OCI-LY7 (cell line): ENCODE measurements at regions not wholly inside any gene's neighbourhood (a gene's known extent, or its start where the extent isn't known, plus 50 kb on each side); places are given as distances from the start of the nearest gene placed in this dataset.

Experiments used
- BruUV-seq: library from RNA; stranded (reverse); fragments of 400-500 nt; replicated peaks from 2 replicates; lab custom pipeline; 2021; lab: Mats Ljungman, UMichigan
- CTCF ChIA-PET: fragments of 300-600 bp; sonication (Branson Sonifier 250); formaldehyde crosslinking; loops from one replicate; lab custom pipeline; 2022; ENCODE audit warnings: antibody characterized with exemption; ENCODE audit not compliant: unreplicated experiment; lab: Charles Lee
- POLR2A ChIA-PET: fragments of 300-600 bp; sonication (Branson Sonifier 250); formaldehyde crosslinking; loops from one replicate; lab custom pipeline; 2022; ENCODE audit warnings: antibody characterized with exemption; lab: Charles Lee
- DNase-seq: peaks from one replicate; pipeline ENCODE4 v3.0.0-alpha.2; 2015; ENCODE audit warnings: low spot score
- H2AFZ ChIP-seq: fragments of 200-600 bp; sonication (generic), shearing (Covaris generic); 2 replicates; pipeline ENCODE4 v1.6.1; 2014; ENCODE audit warnings: mild to moderate bottlenecking, antibody characterized with exemption, low read length, moderate library complexity
- H3K27ac ChIP-seq: fragments of 200-600 bp; sonication (generic); 2 replicates; pipeline ENCODE4 v1.5.1; 2014; ENCODE audit warnings: mixed run types, low read depth, mild to moderate bottlenecking, moderate library complexity, low read length, inconsistent platforms; ENCODE audit not compliant: poor library complexity, severe bottlenecking
- H3K36me3 ChIP-seq: fragments of 200-600 bp; sonication (generic); 2 replicates; pipeline ENCODE4 v1.6.1; 2014; ENCODE audit warnings: mild to moderate bottlenecking, antibody characterized with exemption, low read length, moderate library complexity, mixed read lengths; ENCODE audit not compliant: insufficient read depth
- H3K4me1 ChIP-seq: fragments of 200-600 bp; sonication (generic); 2 replicates; pipeline ENCODE4 v1.5.1; 2014; ENCODE audit warnings: mild to moderate bottlenecking, low read length; ENCODE audit not compliant: insufficient read depth, poor library complexity, severe bottlenecking
- H3K4me2 ChIP-seq: fragments of 200-600 bp; sonication (generic); 2 replicates; pipeline ENCODE4 v1.6.1; 2014; ENCODE audit warnings: mild to moderate bottlenecking, low read length
- H3K4me3 ChIP-seq: fragments of 200-600 bp; sonication (generic); 2 replicates; pipeline ENCODE4 v1.5.1; 2014; ENCODE audit warnings: mild to moderate bottlenecking, low read depth, low read length; ENCODE audit not compliant: poor library complexity, severe bottlenecking
- H3K79me2 ChIP-seq: fragments of 200-600 bp; sonication (generic); 2 replicates; pipeline ENCODE4 v1.6.1; 2016; ENCODE audit warnings: low read depth, mild to moderate bottlenecking, low read length, moderate library complexity, mixed read lengths; ENCODE audit not compliant: insufficient read depth
- H3K9me2 ChIP-seq: fragments of 200-600 bp; sonication (generic); 2 replicates; pipeline ENCODE4 v1.6.1; 2016; ENCODE audit warnings: mild to moderate bottlenecking, low read length, mixed read lengths; ENCODE audit not compliant: insufficient read depth
- H3K9me3 ChIP-seq: fragments of 200-600 bp; sonication (generic); 2 replicates; pipeline ENCODE4 v1.6.1; 2014; ENCODE audit warnings: mild to moderate bottlenecking, mixed run types, low read length, mixed read lengths
- H4K20me1 ChIP-seq: fragments of 200-600 bp; sonication (generic); 2 replicates; pipeline ENCODE4 v1.6.1; 2014; ENCODE audit warnings: mild to moderate bottlenecking, antibody characterized with exemption, low read length, moderate library complexity, mixed read lengths; ENCODE audit not compliant: insufficient read depth
- CTCF ChIP-seq: fragments of 200-600 bp; sonication (generic); conservative IDR thresholded peaks from 2 replicates; pipeline ENCODE4 v1.5.1; 2014; ENCODE audit warnings: mild to moderate bottlenecking, antibody characterized with exemption, low read length, moderate library complexity, mixed read lengths
- EZH2phosphoT487 ChIP-seq: fragments of 200-600 bp; sonication (generic); IDR thresholded peaks from 2 replicates; pipeline ENCODE4 v1.6.1; 2018; ENCODE audit warnings: low read depth, borderline replicate concordance, mild to moderate bottlenecking, mixed run types, antibody characterized with exemption, low read length, moderate library complexity, mixed read lengths
- intact Hi-C: fragments of 100-400 bp; cut with micrococcal nuclease; formaldehyde crosslinking; loops from one replicate; pipeline ENCODE4 v1.10.0; 2022; ENCODE audit not compliant: unreplicated experiment

GRCh38 chr2:142786918-142787702 lies 90.4 kb upstream of the KYNU start:
- TF ChIP-seq EZH2phosphoT487 (no peak), CTCF (no peak)
- Histone ChIP-seq H3K36me3 (no peaks in the 10 kb centered on the region), H3K4me3 (no peak overlapping the region), H3K9me2 (no peaks in the 10 kb centered on the region), H3K27ac (no peak overlapping the region), H3K4me2 (no peak overlapping the region), H3K9me3 (no peaks in the 10 kb centered on the region), H3K79me2 (no peaks in the 10 kb centered on the region), H2AFZ (no peak overlapping the region), H3K4me1 (no peaks in the 10 kb centered on the region), H4K20me1 (no peaks in the 10 kb centered on the region)
- ChIA-PET CTCF (no interaction called here), POLR2A (no interaction called here)
- no peak for DNase-seq
- BruUV-seq, result no TSS peak
- intact Hi-C loops, result no loop called here

GRCh38 chr2:142782942-142783443 lies 94.5 kb upstream of the KYNU start:
- no peaks in the 10 kb centered on the region for H3K9me2 ChIP-seq
- ChIA-PET CTCF (no interaction called here), POLR2A (interaction anchor here (0.6 kb wide), 1 partner anchor 451 kb away, joined by 3 read pairs; no protein-coding TSS in a partner anchor)
- DNase-seq, result no peak
- H3K4me2 ChIP-seq, result no peak overlapping the region
- no peaks in the 10 kb centered on the region for H3K79me2 ChIP-seq
- no peaks in the 10 kb centered on the region for H3K4me1 ChIP-seq
- H3K9me3 ChIP-seq, result no peaks in the 10 kb centered on the region
- H4K20me1 ChIP-seq, result no peaks in the 10 kb centered on the region
- H3K27ac ChIP-seq, result no peak overlapping the region
- no peak for TF ChIP-seq CTCF
- no peak for TF ChIP-seq EZH2phosphoT487
- H3K36me3 ChIP-seq, result no peaks in the 10 kb centered on the region
- intact Hi-C loops, result no loop called here
- no peak overlapping the region for H2AFZ ChIP-seq
- H3K4me3 ChIP-seq, result no peak overlapping the region
- no TSS peak for BruUV-seq

GRCh38 chr2:142781146-142781545 lies 96.3 kb upstream of the KYNU start:
- H3K9me2 ChIP-seq, result no peaks in the 10 kb centered on the region
- H3K4me2 ChIP-seq, result no peak overlapping the region
- H3K4me1 ChIP-seq, result no peaks in the 10 kb centered on the region
- H3K4me3 ChIP-seq, result no peak overlapping the region
- no peak overlapping the region for H2AFZ ChIP-seq
- no peaks in the 10 kb centered on the region for H3K9me3 ChIP-seq
- CTCF ChIA-PET, result no interaction called here
- DNase-seq, result no peak
- POLR2A ChIA-PET, result no interaction called here
- H3K36me3 ChIP-seq, result no peaks in the 10 kb centered on the region
- H3K79me2 ChIP-seq, result no peaks in the 10 kb centered on the region
- TF ChIP-seq EZH2phosphoT487, result no peak
- TF ChIP-seq CTCF, result no peak
- no TSS peak for BruUV-seq
- no peaks in the 10 kb centered on the region for H4K20me1 ChIP-seq
- intact Hi-C loops, result no loop called here
- no peak overlapping the region for H3K27ac ChIP-seq
